ENCODE measurements at regions not wholly inside any gene's neighbourhood (a gene's known extent, or its start where the extent isn't known, plus 50 kb on each side); places are given as distances from the start of the nearest gene placed in this dataset.

DNA sequence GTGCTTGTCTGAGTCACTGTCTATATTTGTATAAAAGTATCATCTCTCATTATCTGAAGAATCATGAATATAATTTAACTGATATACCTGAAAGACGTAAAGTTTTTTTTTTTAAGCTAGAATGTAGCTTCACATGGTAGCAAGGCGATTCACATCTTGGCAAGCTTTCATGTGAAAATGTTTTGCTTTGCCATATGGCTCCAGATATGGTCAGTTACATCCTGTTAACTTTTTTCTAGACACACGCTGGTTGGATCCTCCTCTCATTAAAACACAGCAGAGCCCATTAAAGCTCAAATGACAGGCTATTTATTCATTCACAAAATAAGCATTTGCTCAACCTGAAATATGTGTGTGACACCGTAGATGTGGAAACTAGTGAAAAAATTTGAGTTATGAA lies 412.8 kb downstream of the KIF2B start:
- TF ChIP-seq POLR2A (IDR thresholded peaks at IDR 0.05) (no peak), POLR2AphosphoS5 (IDR thresholded peaks at IDR 0.05) (no peak)
- TF ChIP-seq, protein P1, sequence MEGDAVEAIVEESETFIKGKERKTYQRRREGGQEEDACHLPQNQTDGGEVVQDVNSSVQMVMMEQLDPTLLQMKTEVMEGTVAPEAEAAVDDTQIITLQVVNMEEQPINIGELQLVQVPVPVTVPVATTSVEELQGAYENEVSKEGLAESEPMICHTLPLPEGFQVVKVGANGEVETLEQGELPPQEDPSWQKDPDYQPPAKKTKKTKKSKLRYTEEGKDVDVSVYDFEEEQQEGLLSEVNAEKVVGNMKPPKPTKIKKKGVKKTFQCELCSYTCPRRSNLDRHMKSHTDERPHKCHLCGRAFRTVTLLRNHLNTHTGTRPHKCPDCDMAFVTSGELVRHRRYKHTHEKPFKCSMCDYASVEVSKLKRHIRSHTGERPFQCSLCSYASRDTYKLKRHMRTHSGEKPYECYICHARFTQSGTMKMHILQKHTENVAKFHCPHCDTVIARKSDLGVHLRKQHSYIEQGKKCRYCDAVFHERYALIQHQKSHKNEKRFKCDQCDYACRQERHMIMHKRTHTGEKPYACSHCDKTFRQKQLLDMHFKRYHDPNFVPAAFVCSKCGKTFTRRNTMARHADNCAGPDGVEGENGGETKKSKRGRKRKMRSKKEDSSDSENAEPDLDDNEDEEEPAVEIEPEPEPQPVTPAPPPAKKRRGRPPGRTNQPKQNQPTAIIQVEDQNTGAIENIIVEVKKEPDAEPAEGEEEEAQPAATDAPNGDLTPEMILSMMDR (IDR thresholded peaks at IDR 0.05 in 8 of 11, conservative IDR thresholded peaks at IDR 0.05 in 3 of 11), result no peak
